Left kidney (tissue), 1 donor: ENCODE measurements at regions not wholly inside any gene's neighbourhood (a gene's known extent, or its start where the extent isn't known, plus 50 kb on each side); places are given as distances from the start of the nearest gene placed in this dataset.

Experiments
- DNase-seq: peaks from one replicate; pipeline ENCODE4 v3.0.0-alpha.2; 2013

DNA sequence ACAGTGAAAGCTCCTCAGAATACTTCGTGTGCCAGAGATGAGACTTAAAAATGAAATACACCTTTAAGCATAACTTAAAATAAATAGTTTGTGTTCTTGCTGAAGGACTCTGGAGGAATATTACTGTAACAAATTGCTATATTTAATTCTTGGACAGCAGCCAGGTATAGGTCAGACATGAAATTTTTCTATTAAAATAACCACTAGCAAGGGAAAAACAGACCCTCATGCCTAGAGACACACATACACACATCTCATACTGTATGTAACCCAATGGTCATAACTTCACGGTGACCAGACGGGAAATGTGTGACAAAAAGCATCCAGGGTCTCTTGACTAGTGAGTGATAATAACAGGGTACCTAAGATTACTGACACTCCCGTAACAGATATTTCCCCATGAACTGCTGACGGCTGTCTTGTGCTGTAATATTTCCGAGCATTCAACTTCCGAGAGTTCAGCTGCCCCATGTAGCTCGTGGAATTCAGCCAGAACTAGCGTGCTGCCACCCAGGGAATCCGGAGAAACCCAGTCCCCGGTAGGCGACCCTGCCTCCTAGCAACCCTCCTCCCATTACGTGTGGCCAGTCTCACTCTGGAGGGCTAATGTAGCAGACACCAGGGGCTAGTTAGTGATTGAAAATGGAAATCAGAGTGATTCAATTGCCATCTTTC is 2295.1 kb upstream of the WWC1 start:
- peak; percentile 13 for DNase-seq

DNA sequence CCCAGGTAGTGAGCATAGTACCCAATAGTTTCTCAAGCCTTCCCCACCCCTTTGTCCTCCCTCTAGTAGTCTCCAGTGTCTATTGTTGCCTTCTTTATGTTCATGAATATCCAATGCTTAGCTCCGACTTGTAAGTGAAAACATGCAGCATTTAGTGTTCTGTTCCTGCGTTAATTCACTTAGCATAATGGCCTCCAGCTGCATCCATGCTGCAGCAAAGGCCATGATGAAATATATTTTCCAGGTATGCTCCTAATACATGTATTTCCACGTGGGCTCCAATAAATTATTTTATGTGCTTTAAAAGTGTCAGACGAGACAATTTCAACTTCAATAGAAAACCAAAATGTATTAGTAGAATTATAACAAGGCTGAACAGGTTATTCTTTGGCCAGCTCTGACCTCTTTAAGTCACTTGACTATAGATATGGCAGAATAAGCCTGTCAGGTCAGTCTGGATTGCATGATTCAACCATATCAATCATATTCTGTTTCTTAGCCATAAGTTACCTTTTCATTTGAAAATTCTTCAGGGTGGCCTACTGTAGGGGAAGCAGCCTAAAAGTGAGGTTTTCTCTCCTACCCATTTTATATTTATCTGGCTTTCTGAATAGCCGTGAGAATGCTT is 2291.6 kb upstream of the WWC1 start:
- no peak for DNase-seq

DNA sequence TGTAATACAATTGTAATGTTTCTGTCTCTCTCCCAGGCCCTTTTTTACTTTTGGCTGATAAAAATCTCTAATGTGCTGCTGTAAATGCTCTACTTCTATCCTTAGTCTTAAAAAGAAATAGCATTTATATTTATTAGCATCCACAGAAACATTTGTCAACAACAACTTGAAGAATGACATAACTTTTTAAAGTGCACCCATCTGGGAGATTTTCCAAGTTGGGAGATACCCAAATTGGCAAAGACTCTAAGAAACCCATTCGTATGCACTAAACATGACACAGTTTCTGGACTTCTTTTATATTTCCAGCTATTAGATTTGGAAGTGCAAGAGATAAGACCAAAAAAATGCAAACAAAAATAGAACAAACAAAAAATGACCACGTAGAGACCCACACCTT is 2287.4 kb upstream of the WWC1 start:
- no peak for DNase-seq

DNA sequence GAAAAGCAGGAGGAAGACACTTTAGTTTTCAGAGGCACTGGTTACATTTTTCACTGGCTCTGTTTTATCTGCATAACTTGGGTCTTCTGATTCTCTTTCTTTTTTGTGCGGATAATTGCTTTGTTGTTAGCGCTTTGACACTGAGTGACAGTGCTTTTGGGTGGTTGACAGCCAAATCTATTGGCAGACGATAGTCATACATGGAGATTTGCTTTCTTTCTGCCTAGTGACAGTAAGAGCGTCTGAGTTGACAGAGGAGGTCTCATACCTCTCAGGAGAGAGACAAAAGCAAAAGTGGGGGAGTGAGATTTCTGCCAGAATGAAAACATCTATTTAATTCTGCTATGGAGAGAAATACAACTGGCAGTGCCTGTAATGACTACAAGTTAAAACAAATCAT is 2278.0 kb upstream of the WWC1 start:
- no peak for DNase-seq

DNA sequence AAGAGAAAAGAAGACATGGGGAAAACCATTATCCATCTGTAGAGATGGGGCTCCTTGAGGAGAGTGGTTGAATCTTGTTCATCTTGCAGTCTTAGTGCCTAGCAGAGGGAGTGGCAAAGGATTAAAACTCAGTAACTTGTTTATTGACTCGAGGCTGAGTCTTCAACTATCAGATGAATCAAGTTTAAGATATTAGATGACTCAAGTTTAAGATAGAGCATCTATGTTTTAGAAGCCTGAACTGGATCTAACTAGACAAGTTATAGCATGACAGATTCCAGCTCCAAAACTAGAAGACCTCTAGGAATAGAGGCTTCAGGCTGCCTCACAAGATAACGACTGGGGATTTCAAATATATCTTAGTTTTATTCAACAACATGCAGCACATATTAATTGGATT is 2277.2 kb upstream of the WWC1 start:
- no peak for DNase-seq

DNA sequence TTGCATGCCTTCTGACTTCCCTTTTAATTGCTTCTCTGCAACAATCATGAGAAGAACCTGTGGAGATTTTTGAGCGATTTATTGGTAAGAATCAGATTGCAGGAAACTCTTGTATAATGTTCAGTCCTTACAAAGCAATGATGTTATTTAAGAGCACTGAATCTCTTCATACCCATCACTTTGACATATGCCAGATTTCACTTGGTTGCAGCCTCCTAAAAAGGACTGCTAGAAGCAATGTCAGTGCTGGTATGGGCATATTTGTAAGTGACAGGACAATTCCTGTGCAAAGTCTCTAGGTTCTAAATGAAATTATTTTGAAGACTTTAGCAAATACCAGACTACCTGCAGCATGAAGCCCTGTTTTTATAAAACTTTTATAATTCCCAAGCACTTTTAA is 2272.7 kb upstream of the WWC1 start:
- DNase-seq, result no peak

DNA sequence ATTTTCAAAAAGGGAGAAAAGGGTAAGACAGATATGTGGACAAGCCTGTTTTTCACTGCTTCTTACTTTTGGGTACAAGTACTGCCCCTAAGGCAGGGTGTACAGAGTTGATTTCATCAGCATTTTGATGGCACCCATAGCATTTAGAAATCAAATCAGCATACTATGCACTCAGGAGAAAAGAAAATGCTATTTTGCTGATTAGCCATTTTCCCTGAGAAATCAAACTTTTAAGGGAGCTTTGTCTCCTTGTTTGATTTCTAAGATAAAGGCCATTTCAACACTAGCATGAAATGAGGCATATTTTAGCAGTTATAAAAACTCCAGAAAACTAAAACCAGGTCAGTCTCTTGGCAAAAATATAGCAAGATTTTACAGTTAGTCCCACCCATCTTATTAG is 2269.4 kb upstream of the WWC1 start:
- DNase-seq, result no peak

DNA sequence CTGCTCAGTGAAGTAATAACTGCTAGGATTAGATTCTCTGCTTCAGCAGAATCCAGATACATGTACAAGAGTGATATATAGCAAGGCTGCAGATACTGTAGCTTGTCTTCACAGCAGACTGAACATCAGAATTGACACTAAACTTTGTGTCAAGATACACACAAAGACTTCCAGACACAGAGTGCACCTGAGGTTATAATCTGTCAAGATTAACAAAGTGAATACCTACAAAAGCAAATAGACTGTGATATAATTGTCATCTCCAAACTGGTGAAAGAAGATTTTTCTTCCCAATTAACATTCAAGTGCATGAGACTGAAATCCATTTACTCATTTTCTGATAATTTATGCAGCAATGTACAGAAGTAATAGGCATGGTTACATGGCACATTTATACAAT is 2266.5 kb upstream of the WWC1 start:
- no peak for DNase-seq

DNA sequence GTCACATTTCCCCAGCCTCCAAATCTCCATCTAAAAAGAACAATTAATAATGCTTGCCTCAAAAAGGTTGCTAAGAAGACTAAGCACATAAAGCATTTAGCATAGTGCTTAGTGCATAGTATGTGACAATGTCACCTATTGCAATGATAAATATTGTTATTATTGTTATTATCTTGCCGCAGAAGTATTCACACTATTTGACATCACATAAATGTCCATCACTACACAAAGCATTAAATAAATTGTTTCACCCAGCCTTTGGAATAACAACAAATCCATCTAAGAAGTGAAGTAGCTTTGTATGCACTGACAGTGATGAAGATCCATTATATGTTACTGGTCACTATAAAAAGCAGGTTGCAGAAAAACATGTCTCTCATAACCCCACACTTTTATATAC is 2263.9 kb upstream of the WWC1 start:
- no peak for DNase-seq

DNA sequence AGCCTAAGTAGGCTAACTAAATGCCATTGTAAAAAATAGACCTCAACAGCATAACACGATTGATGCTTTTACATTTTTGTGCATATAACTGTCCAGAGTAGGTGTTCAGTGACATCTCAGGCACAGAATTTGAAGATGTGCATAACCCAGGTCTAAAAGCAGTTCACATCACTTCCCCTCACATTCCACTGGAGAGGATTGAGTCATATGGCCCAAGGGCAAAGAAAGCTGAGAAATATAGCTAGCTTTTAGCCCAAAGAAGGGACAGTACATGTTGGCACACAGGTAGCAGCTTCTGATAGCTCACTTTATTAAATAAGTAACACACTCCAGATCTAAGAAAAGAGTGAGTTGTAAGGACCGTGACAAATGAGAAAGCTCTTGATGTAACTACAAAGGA is 2259.5 kb upstream of the WWC1 start:
- no peak for DNase-seq

DNA sequence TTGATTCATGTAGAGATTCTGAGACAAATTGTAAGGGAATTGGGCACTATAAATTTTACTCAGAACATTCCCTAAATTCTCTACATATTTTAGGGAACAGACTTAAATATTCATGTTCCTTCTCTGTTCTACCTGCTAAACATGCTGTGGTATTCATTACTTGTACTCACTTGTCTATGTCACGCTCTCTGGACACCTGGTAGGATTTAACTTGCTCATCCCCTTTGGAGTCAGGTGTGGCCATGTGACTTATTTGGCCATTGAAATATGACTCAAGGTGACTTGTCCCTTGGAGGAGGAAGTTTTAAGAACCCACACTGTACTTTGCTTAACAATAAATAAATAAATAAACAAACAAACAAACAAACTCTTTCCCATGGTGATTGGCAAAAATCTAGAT is 2258.8 kb upstream of the WWC1 start:
- DNase-seq, result no peak

DNA sequence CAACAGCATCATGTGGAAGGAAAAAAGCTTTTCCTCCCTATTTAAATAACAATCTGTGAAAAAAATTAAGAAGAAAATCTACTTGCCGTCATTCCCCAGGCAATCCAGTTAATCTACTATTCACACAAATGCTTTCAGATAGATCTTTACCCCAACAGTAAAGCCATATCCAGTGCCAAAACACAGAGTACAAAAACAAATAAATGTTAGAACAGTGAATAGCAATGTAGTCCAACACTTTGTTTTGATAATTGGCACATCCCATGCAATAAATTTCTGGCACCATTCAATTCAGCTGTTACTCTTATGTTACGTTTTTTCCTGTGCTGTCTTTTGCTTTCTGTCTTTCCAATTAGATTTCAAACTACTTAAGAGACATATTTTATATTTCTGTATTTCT is 2245.5 kb upstream of the WWC1 start:
- no peak for DNase-seq

DNA sequence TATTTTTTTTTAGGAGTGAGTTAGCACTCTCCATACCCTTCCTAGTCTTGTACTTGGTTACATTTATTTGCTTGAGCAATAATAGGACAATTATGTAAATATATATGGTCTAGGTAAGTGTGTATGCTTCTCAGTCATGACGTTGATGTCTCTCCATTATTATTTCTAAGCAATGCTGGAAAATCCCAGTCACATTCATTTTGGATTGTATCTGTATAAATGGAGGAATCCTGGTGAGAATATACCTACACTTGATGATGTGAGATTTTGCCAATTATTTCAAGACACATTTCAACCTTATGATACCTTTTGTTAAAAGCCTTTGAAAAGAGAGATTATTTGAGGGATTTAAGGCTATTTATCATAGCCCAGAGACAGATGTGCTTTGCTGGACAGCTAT is 2244.5 kb upstream of the WWC1 start:
- DNase-seq, result no peak

DNA sequence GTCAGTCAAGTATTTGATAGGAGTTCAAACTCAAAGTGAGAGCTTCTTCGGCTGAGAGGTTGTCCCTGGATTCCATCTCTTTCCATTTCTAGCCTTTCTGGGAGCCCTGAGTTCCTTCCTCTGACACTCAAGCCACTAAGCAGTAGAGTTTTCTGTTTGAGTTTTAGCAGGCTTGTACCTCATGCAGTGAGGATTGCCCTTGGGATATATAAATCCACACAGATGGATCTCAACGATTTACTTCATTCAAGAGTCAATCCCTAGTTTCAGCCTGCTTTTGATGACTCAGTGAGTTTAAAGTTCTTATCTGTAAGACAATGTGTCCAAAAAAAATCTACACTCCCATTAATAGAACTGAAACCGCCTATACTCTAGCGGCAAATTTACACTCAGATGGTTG is 2240.9 kb upstream of the WWC1 start:
- no peak for DNase-seq

DNA sequence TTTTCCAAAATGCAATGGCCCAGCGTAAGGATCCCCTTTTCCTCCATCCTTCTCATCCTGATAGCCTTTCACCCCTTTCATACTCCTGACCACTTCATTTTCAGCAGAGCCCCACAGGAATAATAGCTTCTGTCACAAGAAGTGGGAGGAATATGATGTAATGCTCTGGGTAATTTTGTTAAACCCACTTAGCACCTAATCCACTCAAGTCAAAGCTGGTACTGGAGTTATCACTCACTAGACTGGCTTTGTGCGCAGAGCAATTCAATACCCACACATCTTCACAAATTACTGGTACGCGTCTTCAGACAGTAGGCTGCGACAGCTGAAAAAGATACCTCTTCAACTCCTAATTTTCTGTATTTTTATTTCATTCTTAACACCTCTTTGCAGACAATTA is 2232.8 kb upstream of the WWC1 start:
- DNase-seq, result no peak

DNA sequence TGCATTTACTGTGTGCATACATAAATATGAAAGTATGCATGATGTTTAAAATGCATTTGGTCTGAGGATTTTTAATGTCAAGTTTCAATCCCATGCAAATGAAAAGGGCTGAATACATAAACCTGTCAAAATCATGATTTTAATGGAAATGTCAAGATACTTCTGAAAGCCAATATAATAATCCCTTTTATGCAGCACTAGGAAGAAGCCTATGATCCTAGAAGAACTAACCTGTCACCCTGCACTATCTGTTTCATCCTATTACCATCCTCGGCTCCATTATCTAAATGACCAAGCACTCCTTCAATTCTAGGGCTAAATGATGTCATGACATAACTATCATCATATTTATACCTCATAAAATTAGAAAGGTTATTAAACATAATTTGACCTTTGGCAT is 2229.4 kb upstream of the WWC1 start:
- DNase-seq, result no peak

DNA sequence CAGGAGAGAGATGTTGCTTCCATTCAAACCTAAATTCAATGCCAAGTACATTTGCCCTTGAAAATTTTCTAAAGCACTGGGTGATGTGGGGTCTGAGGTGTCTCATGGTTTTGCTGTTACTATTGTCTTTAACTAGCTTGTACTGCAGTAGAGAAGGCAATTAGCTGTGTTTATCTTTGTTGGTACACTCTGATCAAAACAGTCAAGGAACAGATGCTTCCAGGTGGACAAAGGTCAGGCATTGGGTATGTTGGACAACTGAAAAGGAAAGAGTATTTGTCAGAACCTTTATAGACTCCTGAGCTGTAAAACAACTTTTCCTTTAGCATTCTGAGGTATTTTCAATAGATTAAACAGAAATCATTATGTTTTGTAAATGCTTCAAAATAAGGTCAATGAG is 2228.7 kb upstream of the WWC1 start:
- DNase-seq, result peak; percentile 4

DNA sequence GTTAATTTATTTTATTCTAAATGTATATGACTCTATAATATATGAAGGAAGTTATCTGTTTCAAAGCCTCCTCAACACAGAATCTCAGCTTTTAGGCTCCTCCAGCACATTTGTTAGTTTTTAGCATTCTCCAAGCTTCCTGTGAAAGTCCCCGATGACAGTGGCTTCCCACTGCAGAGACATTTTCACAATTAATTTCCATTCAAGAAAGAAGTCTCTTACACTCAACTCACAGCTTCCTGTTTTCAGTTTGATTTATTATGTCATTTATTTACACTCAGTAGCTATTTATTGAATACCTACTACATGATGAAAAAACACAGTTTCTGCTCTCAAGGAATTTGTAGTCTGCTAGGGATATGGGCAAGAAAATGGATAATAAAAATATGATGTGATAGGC is 2228.2 kb upstream of the WWC1 start:
- no peak for DNase-seq

DNA sequence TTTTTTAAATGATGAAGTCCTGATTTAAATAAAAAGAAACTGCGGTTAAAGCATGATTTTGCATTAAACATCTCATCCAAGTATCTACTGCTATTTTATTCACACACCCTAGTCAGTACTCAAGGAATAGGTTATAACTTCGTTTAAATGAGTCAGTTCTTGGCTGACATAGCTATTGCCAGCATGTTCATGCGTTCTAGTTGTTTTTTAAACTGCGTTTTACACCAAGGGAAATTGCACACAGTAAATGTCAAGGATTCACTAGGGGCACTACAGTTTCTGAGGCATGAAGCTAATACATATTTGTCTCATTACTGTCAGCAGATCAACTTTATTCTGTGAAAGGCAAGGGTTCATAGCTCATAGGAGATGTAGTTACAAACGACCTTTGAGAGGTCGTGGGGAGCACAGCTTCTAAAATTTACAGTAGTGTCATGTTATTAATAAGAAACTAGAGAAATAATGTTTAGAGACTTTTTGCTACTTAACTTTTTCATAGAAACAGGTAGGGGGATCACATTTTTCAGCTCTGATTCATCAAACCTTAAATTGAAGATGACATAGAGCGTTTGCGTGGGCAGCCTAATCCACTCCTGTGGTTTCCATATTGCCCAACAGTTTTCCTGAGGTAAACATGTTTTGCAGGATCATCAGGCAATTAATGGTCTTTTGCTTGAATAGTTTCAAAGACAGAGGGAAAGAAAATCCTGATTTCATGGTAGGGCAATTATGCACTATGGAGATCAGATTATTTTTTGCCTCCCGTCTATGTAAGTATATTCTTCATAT is 2222.7 kb upstream of the WWC1 start:
- DNase-seq, result no peak

DNA sequence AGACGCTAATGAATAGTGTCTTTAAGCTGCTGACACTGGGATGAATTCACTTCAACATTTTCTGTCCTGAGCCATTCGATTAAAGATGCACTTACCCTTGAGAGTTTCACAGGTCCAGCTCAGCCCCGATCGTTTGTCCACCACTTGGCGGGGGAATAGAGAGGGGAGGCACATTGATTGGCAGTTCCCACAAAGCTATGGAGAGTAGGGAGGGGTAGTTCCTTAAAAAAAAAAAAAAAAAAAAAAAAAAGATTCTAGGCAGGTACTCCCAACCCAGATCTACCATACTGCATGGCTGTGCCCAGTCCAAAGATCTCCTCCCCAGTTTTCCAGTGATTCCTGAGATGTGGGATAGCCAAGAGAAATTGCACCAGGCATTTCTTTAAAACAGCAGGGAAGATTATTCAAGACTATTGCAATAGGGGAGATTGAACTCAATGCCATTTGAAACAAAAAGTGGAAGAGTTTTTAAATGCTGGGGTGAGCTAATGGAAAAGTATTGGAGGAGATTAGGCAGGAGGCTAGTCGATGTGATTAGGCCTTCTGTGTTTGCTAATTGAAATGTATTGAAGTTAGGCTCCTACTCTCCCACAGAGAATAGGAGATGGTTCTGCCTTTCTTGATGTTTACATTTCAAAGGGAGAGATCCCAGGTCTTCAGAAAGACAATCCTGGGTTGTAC is 2217.4 kb upstream of the WWC1 start:
- no peak for DNase-seq

DNA sequence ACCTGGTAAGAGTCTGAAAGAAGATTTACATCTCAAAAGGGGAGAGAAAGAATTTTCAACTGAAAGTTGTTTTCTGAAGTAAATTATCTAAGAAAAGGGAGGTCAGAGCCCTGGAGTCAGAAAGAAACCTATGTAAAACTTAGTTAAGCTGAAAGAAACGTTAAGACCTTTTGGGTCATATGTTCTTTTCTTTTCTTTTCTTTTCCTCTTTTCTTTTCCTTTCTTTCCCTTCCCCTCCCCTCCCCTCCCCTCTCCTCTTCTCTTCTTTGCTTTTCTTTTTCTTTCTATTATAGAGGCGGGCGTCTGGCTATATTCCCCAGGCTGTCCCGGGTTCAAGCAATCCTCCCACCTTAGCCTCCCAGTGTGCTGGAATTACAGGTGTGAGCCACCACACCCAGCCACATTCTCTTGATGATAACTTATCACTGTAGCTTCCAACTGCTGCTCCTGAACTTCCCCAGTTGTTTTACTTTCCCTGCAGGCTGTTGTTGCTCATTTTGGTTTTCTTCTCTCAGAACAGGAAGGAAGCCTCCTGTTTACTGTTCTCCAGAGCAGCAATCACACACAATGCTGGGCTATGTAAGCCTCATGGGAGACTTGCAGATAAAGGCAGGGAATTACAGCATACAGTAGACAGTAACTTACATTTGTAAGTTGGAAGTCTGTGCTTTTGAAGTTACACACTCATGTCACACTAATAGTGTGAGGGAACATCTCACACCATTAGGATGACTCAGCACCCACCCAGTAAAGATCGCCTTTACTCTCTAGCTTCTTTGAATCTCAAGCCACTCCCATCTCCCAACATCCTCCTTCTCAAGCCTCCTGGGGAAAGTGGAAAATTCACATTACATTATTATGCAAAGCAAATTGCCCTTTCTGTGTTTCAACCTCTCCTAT is 2216.6 kb upstream of the WWC1 start:
- DNase-seq, result no peak
